Aorta (tissue), 5 donors: ENCODE measurements at regions not wholly inside any gene's neighbourhood (a gene's known extent, or its start where the extent isn't known, plus 50 kb on each side); places are given as distances from the start of the nearest gene placed in this dataset.

ENCODE experiments used
- ATAC-seq: fragments of 200-7000 bp; cut with Tn5 transposase; one replicate; pipeline ENCODE4 v1.9.1; 2022; ENCODE audit warnings: moderate library complexity; ENCODE audit not compliant: low FRiP score
- DNase-seq, 2 donors: peaks; one replicate each; pipeline ENCODE4 v3.0.0-alpha.2; 2020
- H3K27ac ChIP-seq, 2 donors: one replicate each; pipeline ENCODE4 v1.5.1; 2013; ENCODE audit warnings: low read length in 2 of 2, mild to moderate bottlenecking in 2 of 2, moderate library complexity in 2 of 2, control low read depth in 1 of 2, inconsistent platforms in 1 of 2, low read depth in 1 of 2
- H3K27me3 ChIP-seq, 2 donors: one replicate each; pipeline ENCODE4 v1.6.1; 2013; ENCODE audit warnings: control low read depth in 1 of 2, low read length in 1 of 2, mild to moderate bottlenecking in 1 of 2, moderate library complexity in 1 of 2; ENCODE audit not compliant: insufficient read depth in 2 of 2, control insufficient read depth in 1 of 2
- H3K36me3 ChIP-seq, 2 donors: one replicate each; pipeline ENCODE4 v1.6.1; 2013; ENCODE audit warnings: control low read depth in 1 of 2, low read length in 1 of 2, mild to moderate bottlenecking in 1 of 2; ENCODE audit not compliant: insufficient read depth in 2 of 2, control insufficient read depth in 1 of 2
- H3K4me1 ChIP-seq, 2 donors: one replicate each; pipeline ENCODE4 v1.6.1; 2013; ENCODE audit warnings: low read length in 2 of 2, control low read depth in 1 of 2, mild to moderate bottlenecking in 1 of 2, moderate library complexity in 1 of 2; ENCODE audit not compliant: insufficient read depth in 2 of 2, control insufficient read depth in 1 of 2
- H3K4me3 ChIP-seq, 2 donors: one replicate each; pipeline ENCODE4 v1.5.1; 2013; ENCODE audit warnings: low read length in 2 of 2, control low read depth in 1 of 2, mild to moderate bottlenecking in 1 of 2
- H3K9me3 ChIP-seq: one replicate; pipeline ENCODE4 v1.6.1; 2013; ENCODE audit warnings: mild to moderate bottlenecking, low read length; ENCODE audit not compliant: control insufficient read depth
- WGBS, 2 donors: extraction: QIAGEN DNeasy Blood & Tissue Kit; methylation state at CpG; one replicate each; pipeline ENCODE4 v1.1.7; 2013; 5-methylcytosine and 5-hydroxymethylcytosine counted together
- intact Hi-C, 2 donors: fragments of 100-400 bp; cut with DNase I; formaldehyde crosslinking; loops; one replicate each; pipeline versions ENCODE4 v1.14.2 to v1.15.0; 2022
- donor health status: healthy with polysubstance abuse.
- donor health status: Bipolar disorder and iron deficiency.
- donor health status: DM: no; HTN: no; CAD: no.
- donor health status: DM: no; HTN: no; CAD: no.
- donor health status: DM: yes; HTN: yes; CAD: no.

- 54 to 55% methylated on average over 7 of the region's 7 CpGs for WGBS, 2 donors
- Histone ChIP-seq H3K4me3 (no peak overlapping the region), H3K4me1 (peaks cover 0 to 5% of the 10 kb centered on the region in 2 donors), H3K9me3 (no peaks in the 10 kb centered on the region), H3K36me3 (no peaks in the 10 kb centered on the region), H3K27me3 (no peaks in the 10 kb centered on the region), H3K27ac (peak overlapping the region; percentile 99 to 100)
- DNase-seq (peak in 1 of 2 donors; percentile 45), ATAC-seq (no peak)
- intact Hi-C loops, result no loop called here
Measured at GRCh38 chr2:174664084-174664759, 66.6 kb upstream of the WIPF1 start.

- intact Hi-C loops, result no loop called here
- H3K27ac ChIP-seq, result peak overlapping the region; percentile 99 to 100
- DNase-seq (peak in 1 of 2 donors; percentile 63), ATAC-seq (peak; percentile 70)
- H3K4me1 ChIP-seq, result peaks cover 0 to 5% of the 10 kb centered on the region in 2 donors
- H3K36me3 ChIP-seq, result no peaks in the 10 kb centered on the region
- WGBS, 2 donors, result 4 to 6% methylated on average over 7 of the region's 7 CpGs
- no peak overlapping the region for H3K4me3 ChIP-seq
- no peaks in the 10 kb centered on the region for H3K9me3 ChIP-seq
- H3K27me3 ChIP-seq, result no peaks in the 10 kb centered on the region
Measured at GRCh38 chr2:174663550-174663949, 65.9 kb upstream of the WIPF1 start.

GRCh38 chr2:174662859-174663258 is 65.3 kb upstream of the WIPF1 start:
- Histone ChIP-seq H3K36me3 (no peaks in the 10 kb centered on the region), H3K27ac (peak overlapping the region; percentile 91 to 95), H3K4me1 (peaks cover 0 to 5% of the 10 kb centered on the region in 2 donors), H3K4me3 (no peak overlapping the region), H3K9me3 (no peaks in the 10 kb centered on the region), H3K27me3 (no peaks in the 10 kb centered on the region)
- intact Hi-C loops, result no loop called here
- ATAC-seq (no peak), DNase-seq (no peak)
- WGBS, 2 donors, result 33 to 42% methylated on average over 3 of the region's 3 CpGs

- DNase-seq (peak in 1 of 2 donors; percentile 64), ATAC-seq (peak; percentile 61)
- Histone ChIP-seq H3K9me3 (no peaks in the 10 kb centered on the region), H3K27ac (peak overlapping the region; percentile 72 to 94), H3K4me1 (peaks cover 0 to 5% of the 10 kb centered on the region in 2 donors), H3K36me3 (no peaks in the 10 kb centered on the region), H3K4me3 (no peak overlapping the region), H3K27me3 (no peaks in the 10 kb centered on the region)
- intact Hi-C loops, result no loop called here
- WGBS, 2 donors, result 0 to 7% methylated on average over 3 of the region's 3 CpGs
Measured at GRCh38 chr2:174662459-174662858, 64.9 kb upstream of the WIPF1 start.

GRCh38 chr2:174660984-174661675 is 63.5 kb upstream of the WIPF1 start:
- H3K4me3 ChIP-seq, result no peak overlapping the region
- H3K4me1 ChIP-seq, result peaks cover 0 to 3% of the 10 kb centered on the region in 2 donors
- no peaks in the 10 kb centered on the region for H3K36me3 ChIP-seq
- ATAC-seq, result no peak
- H3K27me3 ChIP-seq, result no peaks in the 10 kb centered on the region
- peak overlapping the region in 1 of 2 donors; percentile 12 for H3K27ac ChIP-seq
- 89 to 92% methylated on average over 9 of the region's 9 CpGs for WGBS, 2 donors
- no peak for DNase-seq
- H3K9me3 ChIP-seq, result no peaks in the 10 kb centered on the region
- intact Hi-C loops, result no loop called here

- DNase-seq (no peak), ATAC-seq (no peak)
- 83 to 90% methylated on average over 7 of the region's 7 CpGs for WGBS, 2 donors
- intact Hi-C loops, result no loop called here
- Histone ChIP-seq H3K4me1 (peaks cover 1 to 3% of the 10 kb centered on the region in 2 donors), H3K27me3 (no peaks in the 10 kb centered on the region), H3K9me3 (peaks cover 2% of the 10 kb centered on the region), H3K4me3 (no peak overlapping the region), H3K27ac (no peak overlapping the region), H3K36me3 (no peaks in the 10 kb centered on the region)
Measured at GRCh38 chr2:174659069-174659900, 61.7 kb upstream of the WIPF1 start.

GRCh38 chr2:174656676-174657176 is 59.1 kb upstream of the WIPF1 start:
- DNase-seq (no peak), ATAC-seq (no peak)
- Histone ChIP-seq H3K4me3 (no peak overlapping the region), H3K9me3 (peaks cover 2% of the 10 kb centered on the region), H3K27ac (peak overlapping the region in 1 of 2 donors; percentile 40), H3K4me1 (peaks cover 0 to 3% of the 10 kb centered on the region in 2 donors), H3K27me3 (no peaks in the 10 kb centered on the region), H3K36me3 (peaks cover 0 to 3% of the 10 kb centered on the region in 2 donors)
- intact Hi-C loops, result no loop called here

- H3K4me3 ChIP-seq, result no peak overlapping the region
- H3K27ac ChIP-seq, result no peak overlapping the region
- ATAC-seq (no peak), DNase-seq (no peak)
- no peaks in the 10 kb centered on the region for H3K27me3 ChIP-seq
- peaks cover 0 to 3% of the 10 kb centered on the region in 2 donors for H3K4me1 ChIP-seq
- intact Hi-C loops, result no loop called here
- peaks cover 2% of the 10 kb centered on the region for H3K9me3 ChIP-seq
- peaks cover 0 to 3% of the 10 kb centered on the region in 2 donors for H3K36me3 ChIP-seq
Measured at GRCh38 chr2:174656035-174656434, 58.4 kb upstream of the WIPF1 start.
